OCI-LY7 (cell line): ENCODE measurements at regions not wholly inside any gene's neighbourhood (a gene's known extent, or its start where the extent isn't known, plus 50 kb on each side); places are given as distances from the start of the nearest gene placed in this dataset.

Experiments used
- EZH2phosphoT487 ChIP-seq: fragments of 200-600 bp; sonication (generic); IDR thresholded peaks from 2 replicates; pipeline ENCODE4 v1.6.1; 2018; ENCODE audit warnings: low read depth, borderline replicate concordance, mild to moderate bottlenecking, mixed run types, antibody characterized with exemption, low read length, moderate library complexity, mixed read lengths
- TF ChIP-seq, protein P1 (sequence below): fragments of 200-600 bp; sonication (generic); conservative IDR thresholded peaks from 2 replicates; pipeline ENCODE4 v1.5.1; 2014; ENCODE audit warnings: mild to moderate bottlenecking, antibody characterized with exemption, low read length, moderate library complexity, mixed read lengths

DNA sequence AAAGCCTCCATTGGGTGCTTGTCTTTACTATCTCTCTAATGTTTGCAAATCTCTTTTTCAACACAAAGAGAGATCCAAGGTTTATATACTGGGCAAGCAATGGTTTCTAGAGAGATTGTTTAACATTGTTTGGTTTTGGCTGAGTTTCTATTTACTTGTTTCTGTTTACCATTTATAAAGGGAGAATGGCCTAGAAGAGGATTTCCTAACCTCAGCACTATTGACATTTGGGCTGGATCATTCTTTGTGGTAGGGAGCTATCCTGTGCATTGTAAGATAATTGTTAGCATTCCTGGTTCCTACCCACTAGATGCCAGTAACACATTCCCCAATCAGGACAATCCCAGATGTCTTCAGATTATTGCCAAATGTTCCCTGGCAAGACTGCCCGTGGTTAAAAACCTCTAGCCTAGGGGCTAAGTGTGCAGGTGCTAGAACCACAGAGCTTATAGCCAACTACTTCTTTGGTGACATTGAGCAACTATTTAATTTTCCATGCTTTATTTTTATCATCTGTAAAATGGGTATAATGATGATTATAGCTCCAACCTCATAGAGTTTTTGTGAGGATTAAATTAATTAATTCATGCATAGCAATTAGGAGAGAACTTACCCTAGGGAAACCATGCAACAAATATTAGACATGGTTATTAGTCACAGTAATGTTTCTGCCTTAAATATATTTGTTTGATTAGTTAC is 413.9 kb upstream of the MAF start:
- TF ChIP-seq, protein P1, sequence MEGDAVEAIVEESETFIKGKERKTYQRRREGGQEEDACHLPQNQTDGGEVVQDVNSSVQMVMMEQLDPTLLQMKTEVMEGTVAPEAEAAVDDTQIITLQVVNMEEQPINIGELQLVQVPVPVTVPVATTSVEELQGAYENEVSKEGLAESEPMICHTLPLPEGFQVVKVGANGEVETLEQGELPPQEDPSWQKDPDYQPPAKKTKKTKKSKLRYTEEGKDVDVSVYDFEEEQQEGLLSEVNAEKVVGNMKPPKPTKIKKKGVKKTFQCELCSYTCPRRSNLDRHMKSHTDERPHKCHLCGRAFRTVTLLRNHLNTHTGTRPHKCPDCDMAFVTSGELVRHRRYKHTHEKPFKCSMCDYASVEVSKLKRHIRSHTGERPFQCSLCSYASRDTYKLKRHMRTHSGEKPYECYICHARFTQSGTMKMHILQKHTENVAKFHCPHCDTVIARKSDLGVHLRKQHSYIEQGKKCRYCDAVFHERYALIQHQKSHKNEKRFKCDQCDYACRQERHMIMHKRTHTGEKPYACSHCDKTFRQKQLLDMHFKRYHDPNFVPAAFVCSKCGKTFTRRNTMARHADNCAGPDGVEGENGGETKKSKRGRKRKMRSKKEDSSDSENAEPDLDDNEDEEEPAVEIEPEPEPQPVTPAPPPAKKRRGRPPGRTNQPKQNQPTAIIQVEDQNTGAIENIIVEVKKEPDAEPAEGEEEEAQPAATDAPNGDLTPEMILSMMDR = no peak
- no peak for TF ChIP-seq EZH2phosphoT487
